Duodenal mucosa (tissue), 2 donors: ENCODE measurements at regions not wholly inside any gene's neighbourhood (a gene's known extent, or its start where the extent isn't known, plus 50 kb on each side); places are given as distances from the start of the nearest gene placed in this dataset.

Experiments used
- H3K27ac ChIP-seq: one replicate; pipeline ENCODE4 v1.7.0; 2013; ENCODE audit warnings: low read depth, low read length
- H3K27me3 ChIP-seq, 2 donors: one replicate each; pipeline ENCODE4 v1.7.0; 2013; ENCODE audit warnings: low read length in 2 of 2, control low read depth in 1 of 2; ENCODE audit not compliant: insufficient read depth in 2 of 2, control insufficient read depth in 1 of 2
- H3K36me3 ChIP-seq, 2 donors: one replicate each; pipeline ENCODE4 v1.7.0; 2013; ENCODE audit warnings: low read length in 2 of 2, control low read depth in 1 of 2; ENCODE audit not compliant: insufficient read depth in 2 of 2, control insufficient read depth in 1 of 2
- H3K4me1 ChIP-seq, 2 donors: one replicate each; pipeline ENCODE4 v1.7.0; 2013; ENCODE audit warnings: low read length in 2 of 2, control low read depth in 1 of 2; ENCODE audit not compliant: insufficient read depth in 2 of 2, control insufficient read depth in 1 of 2
- H3K4me3 ChIP-seq, 2 donors: one replicate each; pipeline ENCODE4 v1.7.0; 2013; ENCODE audit warnings: low read length in 2 of 2, low read depth in 1 of 2
- H3K9ac ChIP-seq, 2 donors: one replicate each; pipeline ENCODE4 v1.7.0; 2013; ENCODE audit warnings: low read length in 2 of 2, low read depth in 1 of 2
- H3K9me3 ChIP-seq, 2 donors: one replicate each; pipeline ENCODE4 v1.7.0; 2013; ENCODE audit warnings: low read length in 2 of 2, control low read depth in 1 of 2; ENCODE audit not compliant: control insufficient read depth in 1 of 2

DNA sequence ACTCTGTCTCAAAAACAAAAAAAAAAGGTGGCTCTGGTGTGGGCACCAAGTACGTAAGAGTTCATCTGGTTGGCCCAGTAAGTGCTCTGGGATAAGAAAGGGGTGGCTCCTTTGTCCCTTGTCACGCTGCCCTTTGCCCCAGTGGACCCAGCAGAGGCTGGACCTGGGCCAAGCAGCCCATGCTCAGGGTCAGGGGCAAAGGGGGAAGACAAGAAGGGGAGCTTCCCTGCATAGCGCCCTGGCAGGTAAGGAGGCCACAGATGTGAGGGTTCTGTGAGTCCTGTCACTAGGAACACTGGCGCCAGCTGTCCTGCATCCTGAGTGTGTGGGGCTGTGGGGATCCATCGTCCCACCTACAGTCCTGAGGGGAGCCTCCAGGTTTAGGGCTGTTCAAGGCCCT lies 65.3 kb downstream of the GADD45G start:
- no peak overlapping the region for H3K27ac ChIP-seq
- H3K4me3 ChIP-seq = no peak overlapping the region

DNA sequence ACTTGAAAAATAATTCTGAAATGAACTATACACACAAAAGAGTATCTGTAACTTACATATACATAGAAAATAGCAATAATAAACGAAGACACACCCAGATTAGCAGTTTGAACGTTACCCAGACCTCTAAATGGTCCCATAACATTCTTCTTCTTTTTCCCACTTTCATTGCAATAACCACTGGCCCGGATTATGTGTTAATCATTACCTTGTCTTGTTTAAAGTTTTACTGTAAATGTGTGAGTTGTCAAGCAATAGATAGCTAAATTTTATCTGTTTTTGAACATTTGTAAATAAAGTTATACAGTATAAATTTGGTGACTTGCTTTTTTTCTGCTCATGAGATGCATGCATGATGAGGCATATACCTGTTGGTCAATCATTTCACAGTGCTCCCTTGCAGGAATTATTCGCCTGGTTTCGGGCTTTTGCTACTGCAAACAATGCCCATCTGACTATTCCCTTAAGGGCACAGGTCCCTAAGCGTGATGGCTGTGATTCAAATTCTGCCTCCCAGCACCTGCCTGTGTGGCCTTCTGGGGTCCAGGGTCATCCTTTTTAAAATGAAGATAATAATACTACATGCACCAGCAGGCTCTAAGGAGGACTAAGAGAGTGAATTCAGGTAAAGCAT lies 66.1 kb downstream of the GADD45G start:
- Histone ChIP-seq H3K36me3 (no peaks in the 10 kb centered on the region), H3K4me1 (peaks cover 18 to 28% of the 10 kb centered on the region in 2 donors), H3K27ac (no peak overlapping the region), H3K4me3 (no peak overlapping the region), H3K27me3 (peaks cover 0 to 3% of the 10 kb centered on the region in 2 donors), H3K9me3 (no peaks in the 10 kb centered on the region), H3K9ac (no peak overlapping the region)

More for the DNA sequence above, 65.3 kb downstream of the GADD45G start:
- H3K4me1 ChIP-seq = peaks cover 17 to 21% of the 10 kb centered on the region in 2 donors
- H3K27me3 ChIP-seq = peaks cover 0 to 3% of the 10 kb centered on the region in 2 donors
- H3K9ac ChIP-seq = no peak overlapping the region
- H3K9me3 ChIP-seq = no peaks in the 10 kb centered on the region
- H3K36me3 ChIP-seq = no peaks in the 10 kb centered on the region

DNA sequence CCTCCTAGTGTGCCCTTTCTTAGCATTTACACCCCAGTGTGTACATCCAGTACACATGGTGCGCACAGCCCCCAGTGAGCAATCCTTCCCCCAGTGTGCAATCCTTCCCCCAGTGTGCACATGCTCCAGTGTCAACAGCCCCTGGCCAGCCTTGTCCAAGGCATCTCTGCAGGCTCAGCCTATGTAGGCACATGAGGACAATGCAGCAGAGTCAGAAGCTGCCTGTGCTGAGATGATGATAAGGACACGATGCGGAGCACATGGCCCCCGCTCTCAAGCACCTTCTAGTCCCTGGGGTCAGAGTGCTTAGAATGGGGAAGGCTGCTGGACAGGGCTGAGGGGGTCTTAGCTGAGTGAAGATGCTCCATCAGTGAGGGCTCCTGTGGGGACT lies 69.8 kb downstream of the GADD45G start:
- Histone ChIP-seq H3K27ac (no peak overlapping the region), H3K9me3 (no peaks in the 10 kb centered on the region), H3K9ac (no peak overlapping the region), H3K4me3 (no peak overlapping the region), H3K36me3 (no peaks in the 10 kb centered on the region), H3K27me3 (peaks cover 0 to 3% of the 10 kb centered on the region in 2 donors), H3K4me1 (peaks cover 19 to 20% of the 10 kb centered on the region in 2 donors)

DNA sequence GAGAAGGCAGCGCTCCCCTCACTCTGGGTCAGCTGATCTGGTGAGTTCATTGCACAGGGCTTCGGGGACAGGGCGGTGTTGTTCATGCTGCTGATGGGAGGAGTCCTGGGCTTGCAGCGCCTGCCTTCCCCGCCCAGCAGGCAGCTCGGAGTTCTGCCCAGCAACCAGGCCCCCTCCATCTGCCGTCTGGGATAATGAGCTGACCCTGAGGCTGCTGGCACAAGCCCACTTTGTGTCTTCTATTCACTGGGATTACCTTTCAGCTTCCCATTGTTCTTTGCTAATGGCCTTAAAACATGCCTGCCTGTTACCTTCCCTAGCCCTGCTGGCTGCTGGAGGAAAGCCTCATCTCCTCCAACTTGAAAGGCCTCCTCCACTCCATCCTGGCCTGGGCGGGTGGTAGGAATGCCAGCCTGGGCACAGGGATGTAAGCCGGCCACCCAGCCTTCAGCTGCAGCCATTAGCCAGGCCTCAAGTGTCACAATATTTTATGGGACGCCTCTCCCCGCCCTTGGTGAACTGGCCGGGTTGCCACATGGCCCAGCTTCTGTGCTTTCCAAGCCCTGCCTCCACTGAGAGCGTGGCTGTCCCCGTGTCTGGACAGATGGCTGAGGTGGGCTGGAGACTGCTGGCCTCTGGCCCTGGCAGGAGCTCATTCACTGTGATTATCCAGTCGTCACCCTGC lies 70.4 kb downstream of the GADD45G start:
- H3K4me1 ChIP-seq = peaks cover 15 to 19% of the 10 kb centered on the region in 2 donors
- peaks cover 0 to 3% of the 10 kb centered on the region in 2 donors for H3K27me3 ChIP-seq
- no peak overlapping the region for H3K27ac ChIP-seq
- H3K4me3 ChIP-seq = no peak overlapping the region
- H3K9ac ChIP-seq = no peak overlapping the region
- no peaks in the 10 kb centered on the region for H3K36me3 ChIP-seq
- no peaks in the 10 kb centered on the region for H3K9me3 ChIP-seq

DNA sequence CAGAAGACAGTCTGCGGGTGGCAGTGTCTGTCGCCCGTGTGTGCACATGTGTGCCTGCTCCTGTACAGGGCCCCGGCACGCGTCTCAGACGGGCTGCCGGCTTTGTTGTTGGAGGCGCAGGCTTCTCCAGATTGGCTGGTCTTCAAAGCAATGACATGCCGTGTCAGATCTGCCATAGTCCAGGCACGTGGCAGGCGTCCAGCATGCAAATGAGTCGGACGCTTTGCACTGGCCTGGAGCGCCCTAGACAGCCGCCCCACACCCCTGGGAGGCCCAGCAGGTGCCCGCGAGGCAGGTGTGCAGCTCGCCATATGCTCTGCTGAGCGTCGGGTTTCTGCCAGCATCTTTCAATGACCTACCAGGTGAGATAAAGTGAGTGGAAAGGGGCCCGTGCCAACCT lies 71.5 kb downstream of the GADD45G start:
- H3K9ac ChIP-seq = no peak overlapping the region
- peaks cover 11 to 19% of the 10 kb centered on the region in 2 donors for H3K4me1 ChIP-seq
- no peak overlapping the region for H3K4me3 ChIP-seq
- H3K9me3 ChIP-seq = no peaks in the 10 kb centered on the region
- peaks cover 0 to 3% of the 10 kb centered on the region in 2 donors for H3K27me3 ChIP-seq
- no peak overlapping the region for H3K27ac ChIP-seq
- no peaks in the 10 kb centered on the region for H3K36me3 ChIP-seq

DNA sequence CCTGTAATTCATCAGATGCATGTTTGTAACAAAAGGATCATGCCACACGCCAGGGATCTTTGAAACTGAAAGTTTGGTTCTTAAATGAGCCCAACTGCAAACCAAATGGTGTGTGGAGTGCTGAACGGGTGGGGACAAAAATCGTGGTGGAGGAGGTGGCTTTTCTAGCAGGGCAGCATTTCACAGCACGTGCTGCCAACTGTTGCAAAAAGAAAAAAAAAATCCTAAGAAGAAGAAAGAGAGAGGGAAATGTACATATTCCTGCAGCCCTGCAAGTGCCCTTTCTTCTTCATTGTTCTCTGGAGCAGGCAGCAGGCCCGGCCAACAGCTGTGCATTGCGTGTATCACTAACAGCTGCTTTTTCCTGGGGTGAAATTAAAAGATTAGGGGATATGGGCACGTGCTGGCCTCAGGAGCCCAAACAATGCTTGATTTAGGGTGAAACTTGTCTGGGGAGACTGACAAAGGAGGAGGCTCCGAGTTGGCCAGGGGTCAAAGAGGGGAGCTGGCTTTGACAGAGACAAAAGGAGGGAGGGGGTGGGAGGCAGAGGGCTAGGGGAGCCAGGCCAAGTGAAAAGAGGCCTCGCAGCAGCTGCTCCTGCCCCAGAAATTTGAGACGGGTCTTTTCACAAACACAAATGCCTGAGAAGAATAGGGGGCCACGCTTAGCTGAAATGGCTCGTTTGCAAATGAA lies 73.0 kb downstream of the GADD45G start:
- H3K27ac ChIP-seq = no peak overlapping the region
- no peaks in the 10 kb centered on the region for H3K36me3 ChIP-seq
- no peak overlapping the region for H3K9ac ChIP-seq
- peaks cover 0 to 3% of the 10 kb centered on the region in 2 donors for H3K27me3 ChIP-seq
- no peaks in the 10 kb centered on the region for H3K9me3 ChIP-seq
- H3K4me1 ChIP-seq = peaks cover 11 to 19% of the 10 kb centered on the region in 2 donors
- no peak overlapping the region for H3K4me3 ChIP-seq

DNA sequence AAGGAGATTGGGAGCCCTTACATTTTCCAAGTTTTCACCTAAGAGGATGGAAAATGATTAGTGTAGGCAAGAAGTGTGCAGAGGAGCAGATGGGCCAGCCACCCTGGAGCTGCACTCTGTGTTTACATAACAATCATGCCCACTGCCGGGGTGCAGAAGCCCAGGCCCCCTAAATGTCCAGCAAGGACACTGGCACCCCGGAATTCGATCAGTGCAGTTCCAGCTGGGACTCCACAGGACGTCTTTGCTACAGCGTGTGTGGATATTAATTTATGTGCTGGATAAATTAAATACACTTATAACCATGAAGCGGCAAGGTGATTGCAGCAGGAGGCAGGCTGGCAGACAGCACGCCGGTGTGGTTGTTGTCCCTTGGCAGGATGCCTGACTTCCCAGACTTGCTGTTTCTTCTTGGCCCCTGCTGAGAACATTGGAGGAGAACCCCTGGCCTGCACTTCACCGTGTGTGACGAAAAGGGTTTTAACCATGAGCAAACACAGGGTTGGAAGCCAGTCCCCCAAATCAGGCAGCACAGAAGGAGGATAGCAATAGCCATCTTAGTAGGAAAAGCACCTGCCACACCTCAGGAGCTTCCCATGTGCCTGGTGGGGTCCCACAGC lies 73.7 kb downstream of the GADD45G start:
- Histone ChIP-seq H3K4me1 (peaks cover 11 to 19% of the 10 kb centered on the region in 2 donors), H3K27me3 (peaks cover 0 to 3% of the 10 kb centered on the region in 2 donors), H3K4me3 (no peak overlapping the region)

DNA sequence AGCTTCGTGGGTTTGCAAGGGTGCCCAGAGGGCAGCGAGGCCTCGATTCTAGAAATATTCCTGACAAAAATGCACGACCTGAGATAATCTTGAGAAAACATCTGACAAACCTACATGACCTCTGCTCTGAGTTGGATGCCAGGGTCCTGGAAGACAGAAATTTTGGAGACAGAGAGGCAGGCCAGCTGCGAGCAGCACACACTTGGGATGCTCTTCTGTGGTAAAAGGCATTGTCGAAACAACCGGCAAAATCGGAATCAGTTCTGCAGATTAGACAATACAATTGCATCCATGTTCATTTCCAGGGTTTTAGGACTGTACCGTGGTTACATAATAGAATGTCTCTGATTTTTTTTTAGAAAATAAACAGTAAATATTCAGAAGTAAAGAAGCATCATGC lies 74.2 kb downstream of the GADD45G start:
- H3K27me3 ChIP-seq = peaks cover 0 to 3% of the 10 kb centered on the region in 2 donors
- H3K27ac ChIP-seq = no peak overlapping the region
- no peak overlapping the region for H3K4me3 ChIP-seq
- H3K36me3 ChIP-seq = no peaks in the 10 kb centered on the region
- H3K4me1 ChIP-seq = peaks cover 11 to 19% of the 10 kb centered on the region in 2 donors
- no peak overlapping the region for H3K9ac ChIP-seq
- no peaks in the 10 kb centered on the region for H3K9me3 ChIP-seq

More for the DNA sequence above, 73.7 kb downstream of the GADD45G start:
- Histone ChIP-seq H3K36me3 (no peaks in the 10 kb centered on the region), H3K9me3 (no peaks in the 10 kb centered on the region), H3K9ac (no peak overlapping the region), H3K27ac (no peak overlapping the region)

DNA sequence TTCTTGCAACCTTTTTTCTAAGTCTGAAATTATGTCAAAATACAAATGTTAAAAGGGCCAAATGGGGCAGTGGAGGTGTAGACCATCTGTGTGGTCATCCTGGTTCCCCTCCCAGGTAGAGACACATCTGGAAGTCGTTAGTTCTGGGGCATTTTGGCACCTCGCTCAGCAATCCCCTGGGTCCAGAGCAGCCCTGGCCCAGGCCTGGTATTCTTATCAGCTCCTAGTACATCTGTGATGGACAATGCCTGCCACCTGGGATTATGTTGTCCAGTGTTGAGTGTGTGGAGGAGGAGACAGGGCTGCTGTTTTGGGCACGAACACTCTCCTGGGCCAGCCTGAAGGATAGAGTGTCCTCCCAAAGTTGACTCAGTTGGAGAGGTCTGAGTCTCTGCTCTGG lies 74.8 kb downstream of the GADD45G start:
- Histone ChIP-seq H3K4me1 (peaks cover 11 to 18% of the 10 kb centered on the region in 2 donors), H3K9ac (no peak overlapping the region)

More for the DNA sequence above, 74.8 kb downstream of the GADD45G start:
- no peaks in the 10 kb centered on the region for H3K9me3 ChIP-seq
- H3K27me3 ChIP-seq = peaks cover 0 to 3% of the 10 kb centered on the region in 2 donors
- no peak overlapping the region for H3K4me3 ChIP-seq
- H3K27ac ChIP-seq = no peak overlapping the region
- H3K36me3 ChIP-seq = no peaks in the 10 kb centered on the region
